ENCODE measurements at regions not wholly inside any gene's neighbourhood (a gene's known extent, or its start where the extent isn't known, plus 50 kb on each side); places are given as distances from the start of the nearest gene placed in this dataset.

- Histone ChIP-seq H3K4me1 (ENCODE audit: insufficient read depth, low read length) (peaks cover 10% of the 10 kb centered on the region), H3K27me3 (ENCODE audit: control insufficient read depth in 1 of 2, insufficient read depth in 2 of 2, low read length in 2 of 2) (no peaks in the 10 kb centered on the region; a peak in 1 of 5 replicates), H3K9ac (ENCODE audit: insufficient read depth, low read depth, low read length) (no peak overlapping the region), H4K20me1 (ENCODE audit: insufficient read depth, low read length) (0 out of 2 replicates have a peak, but pooled peaks cover 4% of the 10 kb centered on the region), H3K4me3 (replicated peaks in 1 of 3; ENCODE audit: insufficient read depth in 1 of 3, low read depth in 2 of 3, low read length in 3 of 3) (no peak overlapping the region), H3K27ac (ENCODE audit: extremely low read length, insufficient read depth, low read length) (no peak overlapping the region), H2AFZ (ENCODE audit: low read length) (no peak overlapping the region), H3K4me2 (ENCODE audit: low read depth, low read length) (no peak overlapping the region), H3K79me2 (ENCODE audit: insufficient read depth, low read length) (no peaks in the 10 kb centered on the region), H3K36me3 (replicated peaks in 1 of 2; ENCODE audit: control insufficient read depth in 1 of 2, insufficient read depth in 2 of 2, low read length in 2 of 2) (no peaks in the 10 kb centered on the region), H3K9me3 (ENCODE audit: low read length) (0 out of 2 replicates have a peak, but pooled peaks cover 3% of the 10 kb centered on the region)
- BruUV-seq (replicated peaks): no TSS peak
- DNase-seq (ENCODE audit: low spot score): peak; percentile 15
- in situ Hi-C loops (cut with HindIII; ENCODE audit: extremely low pct_ligation_motif_present, low pct_unique_long_range_greater_than_20kb): no loop called here
- ATAC-seq: peak; percentile 88
- ChIA-PET POLR2A (no interaction called here), CTCF (ENCODE audit: low intra/inter-chr PET ratio, low total read pairs) (no interaction called here)
- intact Hi-C loops (cut with micrococcal nuclease; ENCODE audit: unreplicated experiment): no loop called here
- no peak for TF ChIP-seq SNAI1 (CRISPR knock-in tag; IDR thresholded peaks at IDR 0.05; ENCODE audit: borderline replicate concordance)
- no peak for TF ChIP-seq ZNF550 (CRISPR knock-in tag; IDR thresholded peaks at IDR 0.05; ENCODE audit: borderline replicate concordance)
- no peak for TF ChIP-seq ZFP90 (CRISPR knock-in tag; IDR thresholded peaks at IDR 0.05; ENCODE audit: borderline replicate concordance)
- TF ChIP-seq PHF8 (CRISPR knock-in tag; IDR thresholded peaks at IDR 0.05): no peak
- no peak for TF ChIP-seq KAT2B (IDR thresholded peaks at IDR 0.05; ENCODE audit: borderline replicate concordance, low read depth, low read length)
- TF ChIP-seq, protein P1, sequence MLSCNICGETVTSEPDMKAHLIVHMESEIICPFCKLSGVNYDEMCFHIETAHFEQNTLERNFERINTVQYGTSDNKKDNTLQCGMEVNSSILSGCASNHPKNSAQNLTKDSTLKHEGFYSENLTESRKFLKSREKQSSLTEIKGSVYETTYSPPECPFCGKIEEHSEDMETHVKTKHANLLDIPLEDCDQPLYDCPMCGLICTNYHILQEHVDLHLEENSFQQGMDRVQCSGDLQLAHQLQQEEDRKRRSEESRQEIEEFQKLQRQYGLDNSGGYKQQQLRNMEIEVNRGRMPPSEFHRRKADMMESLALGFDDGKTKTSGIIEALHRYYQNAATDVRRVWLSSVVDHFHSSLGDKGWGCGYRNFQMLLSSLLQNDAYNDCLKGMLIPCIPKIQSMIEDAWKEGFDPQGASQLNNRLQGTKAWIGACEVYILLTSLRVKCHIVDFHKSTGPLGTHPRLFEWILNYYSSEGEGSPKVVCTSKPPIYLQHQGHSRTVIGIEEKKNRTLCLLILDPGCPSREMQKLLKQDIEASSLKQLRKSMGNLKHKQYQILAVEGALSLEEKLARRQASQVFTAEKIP (CRISPR knock-in tag; IDR thresholded peaks at IDR 0.05; ENCODE audit: borderline replicate concordance): no peak
- peak; percentile 39; the same call in 1 of the 2 replicates for TF ChIP-seq NR2F6 (IDR thresholded peaks at IDR 0.05)
- no peak for TF ChIP-seq NR2F6 (CRISPR knock-in tag; IDR thresholded peaks at IDR 0.05)
- TF ChIP-seq THYN1 (CRISPR knock-in tag; IDR thresholded peaks at IDR 0.05; ENCODE audit: borderline replicate concordance, low read depth): no peak
- TF ChIP-seq SALL1 (CRISPR knock-in tag; IDR thresholded peaks at IDR 0.05): 0 out of 2 replicates have a peak, but pooled peaks have one; percentile 24
- peak; percentile 34; the same call in 1 of the 2 replicates for TF ChIP-seq HNF4A (CRISPR knock-in tag; IDR thresholded peaks at IDR 0.05)
- TF ChIP-seq KDM1A (CRISPR knock-in tag; IDR thresholded peaks at IDR 0.05): no peak
- TF ChIP-seq SP2 (CRISPR knock-in tag; IDR thresholded peaks at IDR 0.05): no peak
- no peak for TF ChIP-seq ZBTB8A (CRISPR knock-in tag; IDR thresholded peaks at IDR 0.05; ENCODE audit: borderline replicate concordance, low read depth)
- TF ChIP-seq, protein P2, sequence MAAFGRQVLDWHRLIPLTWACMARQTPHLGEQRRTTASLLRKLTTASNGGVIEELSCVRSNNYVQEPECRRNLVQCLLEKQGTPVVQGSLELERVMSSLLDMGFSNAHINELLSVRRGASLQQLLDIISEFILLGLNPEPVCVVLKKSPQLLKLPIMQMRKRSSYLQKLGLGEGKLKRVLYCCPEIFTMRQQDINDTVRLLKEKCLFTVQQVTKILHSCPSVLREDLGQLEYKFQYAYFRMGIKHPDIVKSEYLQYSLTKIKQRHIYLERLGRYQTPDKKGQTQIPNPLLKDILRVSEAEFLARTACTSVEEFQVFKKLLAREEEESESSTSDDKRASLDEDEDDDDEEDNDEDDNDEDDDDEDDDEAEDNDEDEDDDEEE (CRISPR knock-in tag; IDR thresholded peaks at IDR 0.05): no peak
- TF ChIP-seq ZMYM4 (CRISPR knock-in tag; IDR thresholded peaks at IDR 0.05): peak; percentile 64
- TF ChIP-seq ZNF292 (CRISPR knock-in tag; IDR thresholded peaks at IDR 0.05; ENCODE audit: borderline replicate concordance, low read depth): peak; percentile 30; the same call in 1 of the 2 replicates
- no peak for TF ChIP-seq ZBTB1 (CRISPR knock-in tag; IDR thresholded peaks at IDR 0.05; ENCODE audit: borderline replicate concordance)
- WGBS (ENCODE audit: low lambda C conversion rate): 40% methylated on average over 5 of the region's 5 CpGs
- peak; percentile 66 for FAIRE-seq
Observed at GRCh38 chr5:60143942-60144549, 250.5 kb upstream of the PDE4D start.
